ENCODE measurements at regions not wholly inside any gene's neighbourhood (a gene's known extent, or its start where the extent isn't known, plus 50 kb on each side); places are given as distances from the start of the nearest gene placed in this dataset.

GRCh38 chr3:176861137-176861536 lies 336.1 kb downstream of the TBL1XR1 start:
- H3K4me3 ChIP-seq (ENCODE audit: low read depth in 2 of 2, low read length in 1 of 2): no peak overlapping the region
- H3K9me2 ChIP-seq: no peaks in the 10 kb centered on the region
- no peaks in the 10 kb centered on the region for H3K4me1 ChIP-seq (ENCODE audit: control insufficient read depth in 1 of 2, insufficient read depth in 2 of 2, low read depth in 1 of 2, low read length in 1 of 2)
- H3K27ac ChIP-seq (ENCODE audit: low read depth in 2 of 2, low read length in 1 of 2): no peak overlapping the region
- DNase-seq: no peak
- ChIA-PET CTCF (interaction anchor here (1.1 kb wide), 1 partner anchor 12 kb away, joined by 3 read pairs; no protein-coding TSS in a partner anchor), POLR2A (no interaction called here)
- H3K27me3 ChIP-seq (ENCODE audit: insufficient read depth): no peaks in the 10 kb centered on the region
- H3K9me3 ChIP-seq: no peaks in the 10 kb centered on the region
- no peak overlapping the region for H2AFZ ChIP-seq (ENCODE audit: low read depth)
- no peaks in the 10 kb centered on the region for H3K36me3 ChIP-seq (replicated peaks in 1 of 2; ENCODE audit: control insufficient read depth in 1 of 2, insufficient read depth in 2 of 2, low read length in 1 of 2)
- no peaks in the 10 kb centered on the region for H4K20me1 ChIP-seq (ENCODE audit: insufficient read depth)
- WGBS (ENCODE audit: low lambda C conversion rate): 67% methylated on average over 1 of the region's 4 CpGs
- no peaks in the 10 kb centered on the region for H3K79me2 ChIP-seq (ENCODE audit: insufficient read depth)
- no peak for TF ChIP-seq YY1 (IDR thresholded peaks at IDR 0.05; ENCODE audit: low read depth)
- no peak for TF ChIP-seq RXRA (IDR thresholded peaks at IDR 0.05; ENCODE audit: borderline replicate concordance, low read depth)
- no peak for TF ChIP-seq ZBTB33 (IDR thresholded peaks at IDR 0.05; ENCODE audit: borderline replicate concordance, low read depth)
- TF ChIP-seq TEAD4 (IDR thresholded peaks at IDR 0.05; ENCODE audit: borderline replicate concordance, insufficient read depth): no peak
- no peak for TF ChIP-seq IRF3 (IDR thresholded peaks at IDR 0.05; ENCODE audit: low read depth, low read length)
- no peak for TF ChIP-seq FOSL2 (IDR thresholded peaks at IDR 0.05; ENCODE audit: borderline replicate concordance, low read depth)
- TF ChIP-seq SMC3 (IDR thresholded peaks at IDR 0.05; ENCODE audit: low read depth, low read length): no peak
- TF ChIP-seq GABPA (IDR thresholded peaks at IDR 0.05; ENCODE audit: low read depth): no peak
- TF ChIP-seq MEF2A (IDR thresholded peaks at IDR 0.05; ENCODE audit: borderline replicate concordance, low read depth): no peak
- no peak for TF ChIP-seq USF1 (IDR thresholded peaks at IDR 0.05; ENCODE audit: borderline replicate concordance, low read depth)
- H3K4me2 ChIP-seq: no peak overlapping the region
- no peaks in the 10 kb centered on the region for H3F3A ChIP-seq (replicated peaks; ENCODE audit: insufficient read depth)
- no peak overlapping the region for H3K9ac ChIP-seq

- H3F3A ChIP-seq (replicated peaks; ENCODE audit: insufficient read depth): no peaks in the 10 kb centered on the region
- no peak for DNase-seq
- no peak overlapping the region for H3K4me3 ChIP-seq (ENCODE audit: low read depth in 2 of 2, low read length in 1 of 2)
- H3K9ac ChIP-seq: no peak overlapping the region
- POLR2A ChIA-PET: no interaction called here
- no peaks in the 10 kb centered on the region for H3K79me2 ChIP-seq (ENCODE audit: insufficient read depth)
- H3K4me2 ChIP-seq: no peak overlapping the region
- no peaks in the 10 kb centered on the region for H4K20me1 ChIP-seq (ENCODE audit: insufficient read depth)
- H3K27me3 ChIP-seq (ENCODE audit: insufficient read depth): no peaks in the 10 kb centered on the region
- H3K4me1 ChIP-seq (ENCODE audit: control insufficient read depth in 1 of 2, insufficient read depth in 2 of 2, low read depth in 1 of 2, low read length in 1 of 2): no peaks in the 10 kb centered on the region
- no peaks in the 10 kb centered on the region for H3K36me3 ChIP-seq (replicated peaks in 1 of 2; ENCODE audit: control insufficient read depth in 1 of 2, insufficient read depth in 2 of 2, low read length in 1 of 2)
- no peaks in the 10 kb centered on the region for H3K9me2 ChIP-seq
- H3K27ac ChIP-seq (ENCODE audit: low read depth in 2 of 2, low read length in 1 of 2): no peak overlapping the region
- no peak overlapping the region for H2AFZ ChIP-seq (ENCODE audit: low read depth)
- no peaks in the 10 kb centered on the region for H3K9me3 ChIP-seq
- TF ChIP-seq FOXJ3 (CRISPR knock-in tag; IDR thresholded peaks at IDR 0.05): no peak
- no peak for TF ChIP-seq RFX5 (IDR thresholded peaks at IDR 0.05; ENCODE audit: low read length)
- no peak for TF ChIP-seq JUND (IDR thresholded peaks at IDR 0.05)
- no peak for TF ChIP-seq NRF1 (IDR thresholded peaks at IDR 0.05; ENCODE audit: low read depth, low read length)
- no peak for TF ChIP-seq REST (IDR thresholded peaks at IDR 0.05; ENCODE audit: low read depth, low read length)
- TF ChIP-seq EZH2phosphoT487 (IDR thresholded peaks at IDR 0.05; ENCODE audit: borderline replicate concordance, low read depth): no peak
- no peak for TF ChIP-seq TEAD4 (IDR thresholded peaks at IDR 0.05; ENCODE audit: borderline replicate concordance, insufficient read depth)
- TF ChIP-seq ELF1 (IDR thresholded peaks at IDR 0.05): no peak
- TF ChIP-seq PBX3 (IDR thresholded peaks at IDR 0.05): no peak
- CTCF ChIA-PET: interaction anchor here (1.2 kb wide), 2 partner anchors 58 to 118 kb away, joined by 3 read pairs; no protein-coding TSS in a partner anchor
These were observed 340.6 kb downstream of the TBL1XR1 start for GRCh38 chr3:176856721-176857120.

Data from SK-N-SH (cell line).